NCI-H1048 (cell line): ENCODE measurements at regions not wholly inside any gene's neighbourhood (a gene's known extent, or its start where the extent isn't known, plus 50 kb on each side); places are given as distances from the start of the nearest gene placed in this dataset.

Source experiments
- DNase-seq: peaks from one replicate; lab custom pipeline; 2025; lab: John Stamatoyannopoulos, UW

DNA sequence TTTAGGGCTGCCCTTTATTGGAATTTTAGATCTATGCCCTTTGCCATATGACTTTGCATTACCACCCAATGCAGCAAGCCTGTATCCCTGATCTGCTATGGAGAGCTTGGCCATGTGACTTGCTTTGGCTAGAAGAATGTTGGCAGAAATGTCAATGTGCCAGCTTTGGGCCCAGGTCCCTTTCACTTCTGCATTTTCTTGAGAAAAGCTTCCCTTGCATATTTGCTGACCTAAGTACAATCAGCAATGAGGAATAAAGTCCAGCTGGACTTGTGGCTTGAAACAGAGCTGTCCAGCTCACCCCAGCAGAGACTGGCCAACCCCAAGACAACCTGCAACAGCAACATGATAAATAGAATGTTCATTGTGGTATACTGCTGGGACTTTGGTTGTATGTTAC lies 135.9 kb downstream of the PAH start:
- DNase-seq: no peak

DNA sequence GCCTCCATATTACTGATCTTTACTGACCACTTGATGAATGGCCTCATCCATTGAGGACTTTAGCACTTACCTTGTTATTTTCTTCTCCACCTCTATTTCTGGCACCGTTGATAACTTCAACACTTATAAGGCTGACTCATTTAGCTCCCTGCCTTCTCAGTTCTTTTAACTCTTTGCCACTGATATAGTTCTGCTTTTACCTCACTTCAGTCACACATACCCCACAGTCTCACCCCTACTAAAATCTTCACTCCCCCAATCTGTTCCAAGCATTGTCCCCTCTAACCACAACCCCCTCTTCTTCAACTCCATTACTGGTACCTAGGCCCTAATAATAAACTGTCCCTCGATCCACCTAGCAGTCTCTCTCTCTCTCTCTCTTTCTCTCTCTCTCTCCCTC lies 141.0 kb downstream of the PAH start:
- DNase-seq: no peak

DNA sequence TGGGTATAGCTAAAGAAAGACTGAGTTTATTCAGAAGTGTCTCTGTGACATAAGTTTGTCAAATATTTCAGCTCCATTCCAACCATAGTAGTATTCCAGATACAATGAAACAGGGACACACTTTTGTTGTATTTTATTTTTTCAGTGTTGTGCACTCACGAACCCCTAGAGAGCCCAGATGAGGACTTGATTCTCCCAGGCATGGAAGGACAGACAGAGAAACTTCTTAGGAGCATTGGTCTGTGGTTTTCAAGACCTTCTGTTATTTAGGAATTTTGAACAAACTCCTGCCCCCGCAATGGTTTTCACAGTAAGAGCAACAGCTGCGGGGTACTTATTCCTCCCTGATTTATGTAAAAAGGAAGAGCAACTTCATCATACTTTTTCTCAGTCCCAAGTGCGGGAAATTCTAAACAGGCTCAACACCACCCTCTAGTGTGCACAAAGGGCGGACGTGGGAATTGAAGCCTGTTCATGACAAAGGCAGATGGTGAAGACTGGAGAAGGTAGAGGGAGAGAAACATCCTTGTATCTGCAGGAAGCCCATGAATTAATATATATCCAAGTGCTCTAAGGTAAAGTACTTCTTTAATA lies 147.6 kb downstream of the PAH start:
- DNase-seq: peak; percentile 10

GRCh38 chr12:102766961-102767360 lies 150.1 kb downstream of the PAH start:
- no peak for DNase-seq

DNA sequence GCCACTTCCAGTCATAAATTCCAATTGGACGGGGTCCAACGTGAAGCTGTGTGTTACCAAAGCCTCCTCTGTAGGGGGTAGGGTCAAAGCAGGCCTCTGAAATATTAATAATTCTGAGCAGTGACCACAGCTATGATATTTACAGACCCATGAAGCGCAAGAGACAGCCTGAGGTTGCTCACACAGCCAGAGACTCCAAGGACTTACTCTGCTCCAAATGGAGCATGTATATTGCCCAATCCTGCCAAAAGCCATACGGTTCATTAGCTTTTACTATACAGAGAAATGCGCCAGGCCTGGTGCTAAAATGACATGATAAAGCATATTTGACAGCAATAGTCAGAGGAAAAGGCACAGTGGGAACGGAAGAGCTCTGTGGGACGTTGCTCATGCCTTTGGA lies 151.3 kb downstream of the PAH start:
- DNase-seq: no peak

DNA sequence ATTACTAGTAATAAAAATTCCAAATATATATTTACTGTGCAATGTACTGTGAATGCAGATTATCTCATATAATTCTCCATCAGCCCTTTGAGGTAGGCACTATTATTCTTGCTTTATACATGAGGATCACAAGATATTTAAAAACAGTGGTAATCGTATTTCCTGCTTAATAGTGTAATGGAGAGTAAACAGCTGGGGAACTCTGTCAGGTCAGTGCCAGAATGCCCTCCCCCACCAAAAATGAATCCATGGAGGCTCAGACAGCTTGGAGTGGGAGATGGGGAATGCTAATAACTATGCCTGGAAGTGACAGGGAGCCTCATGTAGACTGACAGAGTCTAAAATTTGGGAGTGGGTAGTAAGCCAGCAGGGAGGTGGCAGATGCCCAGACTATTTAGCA lies 153.6 kb downstream of the PAH start:
- DNase-seq: no peak

DNA sequence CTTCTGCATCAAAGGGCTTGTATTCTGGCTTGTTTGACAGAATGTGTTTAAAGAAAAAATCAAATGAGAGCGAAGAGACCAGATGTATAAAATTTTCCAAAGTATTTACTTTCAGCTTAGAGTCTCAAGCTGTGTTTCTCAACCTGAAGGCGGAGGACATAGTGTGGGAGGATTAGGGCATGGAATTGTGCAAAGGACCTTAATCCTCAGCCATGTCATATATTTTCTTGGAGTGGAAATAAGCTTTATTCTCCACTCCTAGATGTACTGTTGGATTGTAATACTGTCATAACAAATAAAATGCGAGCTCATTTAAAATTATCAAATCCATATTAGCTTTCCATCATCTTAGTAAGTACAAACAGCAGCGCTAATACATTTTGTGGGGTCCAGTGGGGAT lies 154.0 kb downstream of the PAH start:
- no peak for DNase-seq

GRCh38 chr12:102760322-102760721 lies 156.7 kb downstream of the PAH start:
- no peak for DNase-seq

- no peak for DNase-seq
These were observed 157.6 kb downstream of the PAH start for GRCh38 chr12:102759466-102759865.

DNA sequence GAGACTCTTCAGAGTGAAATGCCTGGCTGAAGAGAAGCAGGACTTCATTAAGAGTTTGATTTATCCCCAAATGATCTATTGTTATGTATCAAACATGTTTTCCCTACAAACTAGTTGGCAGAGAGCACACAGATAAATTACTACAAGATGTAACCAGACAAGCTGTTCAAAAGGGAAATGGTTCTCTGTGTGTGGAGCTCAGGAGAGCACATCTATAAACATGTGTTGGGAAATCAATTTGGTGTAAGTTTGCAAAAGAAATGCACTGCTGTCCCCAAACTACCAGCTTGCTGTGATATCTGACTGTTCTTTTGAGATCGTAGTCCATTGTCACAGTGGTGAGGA lies 159.2 kb downstream of the PAH start:
- no peak for DNase-seq

DNA sequence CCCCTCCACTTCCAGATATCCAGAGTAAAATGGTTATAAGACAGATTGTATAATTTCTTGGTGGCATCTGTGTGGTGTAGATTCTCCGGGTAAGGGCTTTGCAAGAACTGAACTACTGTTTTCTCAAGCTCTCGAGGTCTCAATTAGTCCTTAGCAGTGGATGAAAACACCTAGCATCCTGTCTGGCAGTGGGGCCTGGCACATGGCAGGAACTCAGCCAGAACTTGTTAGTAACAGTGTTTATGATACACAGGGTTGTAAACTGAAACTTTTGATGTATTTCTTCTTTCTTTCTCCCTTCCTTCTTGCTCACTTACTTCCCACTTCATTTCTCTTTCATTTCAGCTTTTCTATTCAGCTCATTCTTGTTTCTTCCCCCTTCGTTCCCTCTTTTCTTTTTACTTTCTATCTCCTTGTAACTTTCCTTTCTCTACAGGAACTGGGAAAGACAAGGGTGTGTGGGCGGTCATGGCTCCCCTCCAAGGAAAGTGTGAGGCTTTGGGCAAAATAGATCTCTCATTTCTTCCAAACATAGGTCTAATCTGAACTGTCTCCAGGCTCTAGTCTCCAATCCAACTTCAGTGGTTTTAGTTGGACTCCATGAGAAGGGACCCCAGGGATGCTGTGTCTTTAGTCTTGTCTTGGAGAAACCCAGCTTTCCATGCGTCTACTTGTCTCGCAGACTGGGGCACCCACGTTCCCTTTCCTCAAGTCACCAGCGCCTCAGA lies 159.7 kb downstream of the PAH start:
- no peak for DNase-seq

- DNase-seq: no peak
These were observed 160.5 kb downstream of the PAH start for GRCh38 chr12:102756530-102756929.

DNA sequence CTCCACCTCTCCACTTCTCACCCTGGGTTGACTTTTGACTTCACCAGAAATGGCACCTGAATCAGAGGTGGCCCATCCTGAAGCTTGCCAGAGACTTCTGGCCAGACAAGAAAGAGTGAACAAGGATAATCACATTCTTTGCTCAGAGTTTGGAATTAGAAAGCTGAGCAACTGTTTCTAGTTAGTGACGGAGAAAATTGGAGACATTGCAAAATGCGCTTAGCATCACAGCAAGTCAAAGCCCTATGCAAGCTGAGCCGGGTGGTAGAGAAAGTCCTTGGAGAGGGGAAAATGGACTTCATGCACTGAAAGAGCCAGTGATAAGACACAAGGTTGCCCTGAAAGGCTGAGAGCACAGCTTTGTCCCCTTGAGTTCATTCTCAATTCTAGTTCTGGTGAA lies 161.8 kb downstream of the PAH start:
- no peak for DNase-seq

DNA sequence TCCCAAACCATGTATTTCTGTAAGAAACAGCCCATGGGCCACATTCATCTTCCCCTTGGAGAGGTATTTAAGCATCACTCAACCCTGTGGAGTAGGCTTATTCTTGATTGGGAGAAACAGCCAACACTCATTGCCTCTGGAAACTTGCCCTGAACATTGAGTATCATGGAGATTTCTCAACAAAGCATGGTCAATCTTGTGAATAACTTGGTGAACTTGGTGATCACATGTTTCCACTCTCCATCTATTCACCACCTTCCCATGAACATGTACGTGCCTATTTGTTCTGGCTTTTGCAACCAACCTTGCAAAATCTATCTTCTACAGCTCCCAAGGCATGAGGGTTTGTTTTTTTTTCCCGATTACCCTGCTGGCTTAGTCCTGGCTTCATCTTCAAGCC lies 163.2 kb downstream of the PAH start:
- no peak for DNase-seq

DNA sequence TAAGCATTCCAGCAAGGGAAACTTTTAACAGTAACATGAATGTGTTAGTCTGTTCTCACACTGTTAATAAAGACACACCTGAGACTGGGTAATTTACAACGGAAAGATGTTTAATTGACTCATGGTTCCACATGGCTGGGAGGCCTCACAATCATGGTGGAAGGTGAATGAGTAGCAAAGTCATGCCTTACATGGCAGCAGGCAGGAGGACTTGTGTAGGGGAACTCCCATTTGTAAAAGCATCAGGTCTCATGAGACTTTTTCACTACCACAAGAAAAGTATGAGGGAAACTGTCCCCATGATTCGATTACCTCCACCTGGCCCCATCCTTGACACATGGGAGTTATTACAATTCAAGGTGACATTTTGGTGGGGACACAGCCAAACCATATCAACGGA lies 168.3 kb downstream of the PAH start:
- DNase-seq: no peak

DNA sequence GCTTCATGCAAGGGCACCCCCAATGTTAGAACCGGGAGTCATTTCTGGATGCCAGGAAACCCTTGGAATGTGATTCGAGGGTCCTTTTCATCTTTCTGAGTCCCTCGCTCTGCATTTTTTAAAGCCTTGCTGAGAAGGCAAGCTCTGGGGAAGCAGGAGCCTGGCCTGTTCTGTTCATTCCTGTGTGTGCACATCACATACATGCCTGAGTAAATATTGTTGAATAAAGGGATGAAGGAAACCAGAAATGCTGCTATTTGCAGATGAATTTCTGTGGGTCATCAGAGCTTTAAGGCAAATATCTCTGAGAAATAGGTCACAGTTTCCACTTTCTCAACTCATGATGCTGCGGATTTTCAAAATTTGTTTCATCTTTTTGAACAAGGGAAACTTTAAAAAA lies 170.1 kb downstream of the PAH start:
- no peak for DNase-seq

GRCh38 chr12:102745971-102746600 lies 171.0 kb downstream of the PAH start:
- no peak for DNase-seq

- no peak for DNase-seq
These were observed 175.8 kb downstream of the PAH start for GRCh38 chr12:102741196-102741595.

DNA sequence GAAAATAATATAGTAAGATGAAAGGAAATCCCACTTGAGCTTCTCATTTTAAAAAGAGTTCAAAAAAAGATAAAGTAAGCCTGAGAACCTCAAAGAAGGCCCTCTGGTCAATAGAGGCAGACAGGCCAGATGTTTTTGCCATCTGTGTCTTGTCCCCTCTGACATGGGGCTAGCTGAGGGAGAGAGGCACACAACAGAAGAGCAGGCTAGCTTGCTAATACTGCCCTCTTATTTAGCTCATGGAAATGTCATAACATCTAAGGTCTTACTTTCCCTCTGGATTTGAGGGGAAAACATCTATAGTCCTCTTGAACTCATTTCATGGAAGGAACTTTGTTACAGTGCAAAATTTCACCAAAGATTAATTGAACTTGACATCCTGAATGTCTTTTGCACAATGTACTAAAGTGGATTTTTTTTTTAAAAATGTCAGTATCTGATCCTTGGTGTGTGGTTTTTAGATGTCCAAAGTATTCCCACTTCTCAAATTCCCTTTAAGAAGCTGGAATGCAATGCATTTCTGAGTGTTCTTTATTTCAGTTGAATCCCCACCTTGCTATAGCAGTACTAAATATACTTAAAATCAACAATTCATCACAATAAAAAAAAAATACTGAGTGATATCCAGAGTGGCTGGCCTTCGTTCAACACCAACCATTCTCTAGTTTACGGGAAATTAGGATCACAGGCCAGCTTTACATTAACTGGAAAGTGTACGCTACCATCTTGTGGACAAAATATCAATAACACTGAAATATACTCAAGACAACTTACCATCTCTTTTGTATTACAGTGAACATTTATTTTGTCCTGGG lies 176.7 kb downstream of the PAH start:
- no peak for DNase-seq

- no peak for DNase-seq
These were observed 180.7 kb downstream of the PAH start for GRCh38 chr12:102736328-102736727.

DNA sequence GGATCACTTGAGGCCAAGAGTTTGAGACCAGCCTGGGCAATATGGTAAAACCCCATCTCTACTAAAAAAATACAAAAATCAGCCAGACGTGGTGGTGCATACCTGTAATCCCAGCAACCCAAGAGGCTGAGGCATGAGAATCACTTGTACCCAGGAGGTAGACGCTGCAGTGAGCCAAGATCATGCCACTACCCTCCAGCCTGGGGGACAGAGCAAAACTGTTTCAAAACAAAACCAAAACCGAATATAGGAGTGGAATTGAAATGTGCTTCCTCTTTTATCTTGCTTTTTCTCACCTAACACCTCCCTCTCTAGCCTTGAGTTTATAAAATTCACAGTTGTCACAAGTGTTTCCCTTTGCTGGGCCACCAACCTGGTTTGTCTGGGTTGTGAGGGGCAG lies 181.9 kb downstream of the PAH start:
- no peak for DNase-seq

DNA sequence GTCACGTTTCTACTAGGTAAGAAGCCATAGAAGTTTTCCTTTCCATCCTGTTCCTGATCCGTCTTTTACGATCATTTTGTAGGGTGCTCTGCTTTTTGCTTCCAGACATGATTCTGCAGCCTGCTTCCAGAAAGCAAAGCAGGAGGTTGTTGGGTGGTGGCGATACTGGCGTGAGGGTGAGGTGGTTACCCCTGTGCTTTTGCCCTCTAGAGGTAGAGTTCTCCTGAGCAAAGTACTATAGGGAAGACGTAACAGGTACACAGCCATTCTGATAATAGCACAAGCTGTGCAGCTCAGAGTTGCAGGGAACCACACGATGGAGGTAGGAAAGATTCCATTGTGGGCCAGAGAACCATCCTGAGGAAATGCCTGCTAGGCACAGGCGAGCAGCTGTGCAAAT lies 186.0 kb downstream of the PAH start:
- no peak for DNase-seq
